Stimulated activated CD8-positive, alpha-beta memory T cell treated with anti-CD3 and anti-CD28 coated beads, Interleukin-12 subunit alpha, Interleukin-12 subunit beta, amount 100 ng/mL, for 1 hour (primary cell): ENCODE measurements at regions not wholly inside any gene's neighbourhood (a gene's known extent, or its start where the extent isn't known, plus 50 kb on each side); places are given as distances from the start of the nearest gene placed in this dataset.
"Not testable (repeated sequence)": the region's sequence is repeated elsewhere in the genome, so short reads cannot be mapped to it uniquely, and the experiment has no call there.

Experiments used
- DNase-seq: peaks from one replicate; pipeline ENCODE4 v3.0.0-alpha.2; 2020; ENCODE audit warnings: low read depth

- DNase-seq = no peak
Measured at GRCh38 chr5:163950248-163950647, 444.8 kb downstream of the MAT2B start.

- DNase-seq = no peak
Measured at GRCh38 chr5:163951069-163951468, 445.6 kb downstream of the MAT2B start.

DNA sequence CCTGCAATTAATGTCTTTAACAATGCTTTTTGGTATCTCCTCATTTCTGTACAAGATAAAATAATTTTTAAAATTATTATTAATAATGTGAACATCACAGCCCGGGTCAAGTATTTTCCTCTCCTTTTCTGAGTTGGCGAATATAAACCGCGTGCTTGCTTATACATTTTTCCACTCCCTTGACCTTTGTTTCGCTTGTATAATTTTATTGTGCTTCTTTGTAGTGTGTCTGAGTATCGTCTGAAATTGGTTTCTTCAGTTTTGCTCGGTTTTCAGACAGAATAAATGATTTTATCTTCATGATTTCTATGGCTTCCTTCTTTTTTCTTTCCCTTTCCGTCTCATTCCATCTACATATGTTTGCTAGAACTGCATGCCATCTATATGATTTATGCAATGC lies 448.5 kb downstream of the MAT2B start:
- DNase-seq = no peak

DNA sequence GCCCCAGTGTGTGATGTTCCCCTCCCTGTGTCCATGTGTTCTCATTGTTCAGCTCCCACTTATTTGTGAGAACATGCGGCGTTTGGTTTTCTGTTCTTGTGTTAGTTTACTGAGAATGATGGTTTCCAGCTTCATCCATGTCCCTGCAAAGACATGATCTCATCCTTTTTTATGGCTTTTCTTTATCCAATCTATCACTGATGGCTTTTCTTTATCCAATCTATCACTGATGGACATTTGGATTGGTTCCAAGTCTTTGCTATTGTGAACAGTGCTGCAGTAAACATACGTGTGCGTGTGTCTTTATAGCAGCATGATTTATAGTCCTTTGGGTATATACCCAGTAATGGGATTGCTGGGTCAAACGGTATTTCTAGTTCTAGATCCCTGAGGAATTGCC lies 455.8 kb downstream of the MAT2B start:
- DNase-seq = not testable (repeated sequence)

DNA sequence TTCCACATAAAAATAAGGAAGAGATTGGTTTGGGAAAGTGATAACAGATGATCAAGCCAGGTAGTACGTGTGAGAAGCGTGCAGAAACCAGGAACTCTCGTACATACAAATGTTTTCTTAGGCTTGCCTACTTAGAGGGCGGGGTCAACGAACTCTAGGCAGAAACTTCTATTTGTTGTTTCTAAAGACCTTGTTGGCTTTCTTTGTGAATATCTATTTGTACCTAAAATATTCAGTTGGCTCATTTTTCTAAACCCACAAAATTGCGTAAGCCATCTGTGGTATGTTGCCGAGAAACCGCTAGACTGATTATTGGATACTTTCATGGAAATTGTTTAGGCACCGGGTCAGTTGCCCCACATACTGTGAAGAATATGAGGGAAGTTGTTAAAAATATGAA lies 458.5 kb downstream of the MAT2B start:
- no peak for DNase-seq

- DNase-seq = no peak
Measured at GRCh38 chr5:163964671-163965070, 459.3 kb downstream of the MAT2B start.

- no peak for DNase-seq
Measured at GRCh38 chr5:163967268-163967667, 461.8 kb downstream of the MAT2B start.

DNA sequence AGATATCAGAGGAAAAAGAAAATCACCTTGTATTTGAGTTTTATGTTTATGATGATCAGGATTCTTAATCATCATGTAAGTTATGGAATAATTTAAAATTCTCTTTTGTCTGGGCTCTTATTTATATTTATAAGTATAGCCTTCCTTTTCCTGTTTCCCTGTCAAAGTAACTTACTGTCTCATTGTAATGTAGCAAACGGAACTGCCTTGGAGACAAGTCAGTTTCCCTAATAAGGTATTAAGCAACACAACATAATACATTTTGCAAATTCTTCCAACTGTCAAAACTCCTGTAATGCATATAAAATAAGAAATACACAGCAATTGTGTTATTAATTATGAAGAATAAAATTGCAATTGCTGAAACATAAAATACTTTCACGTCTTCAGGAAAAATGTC lies 463.2 kb downstream of the MAT2B start:
- DNase-seq = no peak

GRCh38 chr5:163976696-163977095 lies 471.3 kb downstream of the MAT2B start:
- DNase-seq = no peak

- no peak for DNase-seq
Measured at GRCh38 chr5:163978897-163979296, 473.5 kb downstream of the MAT2B start.

- DNase-seq = no peak
Measured at GRCh38 chr5:163988566-163988965, 483.1 kb downstream of the MAT2B start.

DNA sequence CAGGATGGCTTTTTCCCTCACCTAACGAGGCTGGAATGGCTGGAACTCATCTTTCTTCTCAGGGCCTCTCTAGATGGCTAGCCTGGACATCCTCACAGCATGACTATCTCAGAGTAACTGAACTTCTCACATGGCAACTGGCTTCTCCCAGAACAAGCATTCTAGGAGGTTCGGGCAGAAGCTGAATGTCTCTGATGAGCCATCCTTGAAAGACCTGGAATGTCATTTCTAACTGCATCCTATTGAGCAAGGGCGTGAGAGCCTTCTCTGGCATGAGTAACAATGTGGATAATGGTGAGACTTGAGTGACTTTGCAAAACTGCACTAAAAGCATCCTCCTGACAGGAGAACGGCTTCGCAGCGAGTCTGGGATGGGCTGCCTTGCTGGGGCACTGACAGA lies 487.7 kb downstream of the MAT2B start:
- DNase-seq = no peak

DNA sequence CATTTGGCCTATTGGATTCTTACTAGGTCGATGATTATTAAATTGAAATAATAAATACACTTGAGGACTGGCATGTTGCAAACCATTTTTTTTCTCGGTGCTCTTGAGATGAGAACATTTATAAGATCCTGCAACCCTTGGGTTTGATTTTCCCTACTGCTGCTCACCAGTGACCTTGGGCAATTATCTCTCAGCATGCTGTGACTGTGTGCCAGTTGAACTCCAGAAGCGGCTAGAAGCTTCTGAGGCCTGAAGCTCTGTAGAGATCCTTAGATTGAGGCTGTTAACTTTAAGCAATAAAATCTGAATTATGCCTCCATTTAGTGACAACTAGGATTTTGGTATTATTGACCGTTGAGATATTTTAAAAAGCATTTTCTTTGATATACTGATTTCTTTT lies 489.8 kb downstream of the MAT2B start:
- DNase-seq = no peak

DNA sequence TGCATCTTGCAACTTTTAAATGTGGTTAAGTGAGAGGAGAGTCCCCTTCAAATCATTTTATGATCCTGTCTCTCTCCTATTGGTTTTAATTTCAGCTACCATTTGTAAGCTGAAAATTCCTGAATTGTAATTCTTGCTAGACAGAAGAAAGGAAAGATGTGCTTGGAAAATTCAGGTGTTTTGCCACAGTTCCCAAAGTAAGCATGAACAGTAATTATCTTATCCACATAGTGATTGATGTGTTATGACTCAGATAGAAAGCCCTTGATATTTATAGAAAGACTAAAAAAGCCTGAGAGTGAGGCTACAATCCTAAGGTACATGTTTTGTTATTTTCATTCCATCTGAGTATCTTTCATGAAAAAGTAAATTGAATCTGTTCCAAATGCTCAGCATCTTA lies 492.5 kb downstream of the MAT2B start:
- no peak for DNase-seq

GRCh38 chr5:164000241-164000640 lies 494.8 kb downstream of the MAT2B start:
- no peak for DNase-seq

GRCh38 chr5:164000819-164001218 lies 495.4 kb downstream of the MAT2B start:
- DNase-seq = no peak

DNA sequence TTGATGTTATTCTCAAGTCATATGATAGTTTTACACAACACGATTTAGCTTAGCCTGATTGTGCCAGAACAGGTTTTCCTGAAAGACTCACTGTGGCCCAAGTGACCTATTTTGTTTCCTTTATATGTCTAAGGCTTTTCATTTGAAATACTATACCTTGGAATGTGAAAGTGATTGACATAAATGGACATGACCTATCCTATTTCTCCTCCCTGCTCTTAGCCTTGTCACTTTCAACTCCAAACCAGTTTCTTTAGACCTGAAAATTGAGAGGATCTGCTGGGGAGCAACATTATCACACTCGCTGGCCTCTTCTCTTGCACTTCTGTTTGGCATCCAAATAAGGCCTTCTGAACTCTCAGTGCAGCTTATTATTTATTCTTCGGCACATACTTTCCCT lies 496.8 kb downstream of the MAT2B start:
- no peak for DNase-seq

- no peak for DNase-seq
Measured at GRCh38 chr5:164002628-164003027, 497.2 kb downstream of the MAT2B start.

DNA sequence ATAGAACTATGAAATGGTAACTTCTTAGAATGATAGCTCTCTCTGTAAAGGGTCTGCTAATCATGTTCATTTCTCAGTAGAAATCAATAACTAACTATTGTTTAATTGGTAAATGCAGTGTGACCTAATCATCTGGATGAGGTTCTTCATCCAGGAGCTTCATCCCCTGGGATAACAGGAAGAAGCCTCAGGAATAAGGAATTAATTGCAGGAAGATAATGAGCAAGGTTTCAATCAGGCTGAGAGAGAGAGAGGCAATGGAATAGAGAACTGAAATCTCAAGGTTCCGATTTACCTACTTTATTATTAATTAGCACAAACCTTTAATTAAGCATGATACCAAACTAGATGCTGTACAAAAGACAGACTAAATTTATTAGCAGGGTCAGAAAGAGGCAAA lies 499.7 kb downstream of the MAT2B start:
- DNase-seq = no peak

DNA sequence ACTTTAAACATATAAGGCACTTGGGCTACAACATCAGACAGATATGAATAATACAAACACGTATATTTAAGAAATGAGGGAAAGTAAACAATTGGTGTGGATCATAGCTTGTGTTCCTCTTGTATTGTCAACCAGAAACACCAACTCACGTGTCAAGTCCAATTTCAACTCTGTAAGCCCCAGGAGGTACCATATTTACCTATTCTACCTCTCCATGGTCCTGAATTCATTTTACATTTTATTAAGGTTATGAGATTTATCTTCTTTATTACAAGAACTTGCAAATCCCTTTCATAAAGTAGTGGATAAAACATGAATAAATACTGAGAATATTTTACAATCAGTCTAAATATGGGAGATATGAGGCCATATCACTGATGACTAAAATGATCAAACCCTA lies 501.6 kb downstream of the MAT2B start:
- DNase-seq = no peak

GRCh38 chr5:164009621-164010020 lies 504.2 kb downstream of the MAT2B start:
- DNase-seq = no peak

- DNase-seq = no peak
Measured at GRCh38 chr5:164010900-164011299, 505.5 kb downstream of the MAT2B start.

DNA sequence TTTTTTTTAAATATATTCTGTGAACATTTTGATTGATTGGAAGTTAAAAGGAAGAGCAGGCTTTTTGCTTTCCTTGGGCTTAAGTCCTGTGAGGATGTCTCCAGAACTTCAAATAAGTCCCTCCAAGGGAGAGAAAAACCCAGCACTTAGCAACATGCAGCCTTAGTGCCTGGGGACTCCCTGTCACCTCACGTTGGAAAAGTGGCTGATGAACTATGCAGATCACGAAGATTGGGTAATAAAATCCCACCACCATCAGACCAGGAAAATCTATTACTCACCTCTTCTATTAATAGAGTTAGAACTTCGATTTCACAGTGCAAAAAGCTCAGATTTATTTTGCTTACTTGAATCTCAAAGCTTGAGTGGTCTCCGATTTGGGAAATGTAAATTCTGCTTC lies 507.0 kb downstream of the MAT2B start:
- DNase-seq = no peak

DNA sequence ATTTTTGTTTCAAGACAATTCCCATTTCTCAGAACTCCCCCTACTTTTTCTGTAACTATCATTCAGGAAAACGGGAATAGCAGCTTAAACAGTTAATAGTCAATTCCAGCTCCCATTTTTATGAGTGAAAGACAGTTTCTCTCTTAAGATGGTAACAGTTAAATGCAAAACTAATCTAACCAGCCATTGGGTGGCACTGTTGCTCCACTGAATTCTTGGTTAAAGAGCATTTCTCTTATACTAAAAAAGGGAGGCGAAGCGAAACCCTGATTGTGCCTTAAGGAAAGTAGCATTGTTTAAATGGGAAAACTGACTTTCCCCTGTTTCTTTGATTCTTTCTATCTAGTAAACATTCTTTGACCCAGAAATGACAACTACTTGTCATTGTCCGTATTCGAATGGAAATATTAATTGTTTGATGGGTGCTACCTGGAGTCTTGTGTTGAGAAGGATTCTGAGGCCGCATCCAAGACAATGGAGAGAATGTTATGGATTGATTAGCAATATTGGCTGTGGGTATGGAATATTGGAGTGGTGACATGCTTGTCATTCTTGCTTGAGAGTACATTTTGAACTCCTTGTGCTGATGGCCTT lies 507.8 kb downstream of the MAT2B start:
- DNase-seq = no peak

DNA sequence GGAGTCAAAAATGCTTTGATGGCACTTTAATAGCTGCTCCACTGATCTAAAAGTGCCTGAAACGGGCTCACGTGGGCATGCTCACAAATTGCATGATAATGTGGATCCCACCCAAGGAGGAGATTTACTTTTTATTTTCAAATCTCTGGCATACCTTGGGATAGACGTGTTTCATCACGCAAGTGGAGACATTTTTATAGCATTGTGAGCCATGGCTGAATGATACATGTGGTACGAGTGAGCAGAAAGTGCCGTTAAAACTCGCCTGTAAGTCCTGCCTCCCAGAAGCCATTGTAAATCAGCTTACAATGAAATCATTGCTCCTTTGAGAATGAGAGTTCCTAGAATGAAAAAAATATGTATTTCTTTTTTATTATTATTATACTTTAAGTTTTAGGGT lies 514.7 kb downstream of the MAT2B start:
- no peak for DNase-seq
